T-cell (primary cell): ENCODE measurements at regions not wholly inside any gene's neighbourhood (a gene's known extent, or its start where the extent isn't known, plus 50 kb on each side); places are given as distances from the start of the nearest gene placed in this dataset.

Source experiments
- ATAC-seq, 4 experiments: fragments of 200-7000 bp in 3 of 4; fragments of 150-1000 bp in 1 of 4; cut with Tn5 transposase; replicated peaks in 1 of 4; 1 replicate in 3 of 4; 2 replicates in 1 of 4; pipeline ENCODE4 v1.10.0; 2021; ENCODE audit warnings: moderate library complexity in 3 of 4, mild to moderate bottlenecking in 2 of 4, moderate number of reproducible peaks in 1 of 4
- CTCF ChIA-PET, 2 donors: fragments of 300-600 bp; sonication (Branson Sonifier 250); formaldehyde crosslinking; loops; one replicate each; lab custom pipeline; 2022; ENCODE audit warnings: antibody characterized with exemption in 2 of 2; lab: Charles Lee
- POLR2A ChIA-PET, 2 donors: fragments of 300-600 bp; sonication (Branson Sonifier 250); formaldehyde crosslinking; loops; one replicate each; lab custom pipeline; 2022; ENCODE audit warnings: antibody characterized with exemption in 2 of 2; lab: Charles Lee
- DNase-seq, 35 experiments: peaks; one replicate each; pipeline versions ENCODE4 v3.0.0 to v3.0.0-alpha.2; 2013 to 2023
- H3K27ac ChIP-seq: one replicate; pipeline ENCODE4 v1.5.1; 2013; ENCODE audit warnings: low read length
- H3K27me3 ChIP-seq, 2 experiments: replicated peaks in 1 of 2; 1 replicate in 1 of 2; 2 replicates in 1 of 2; pipeline versions ENCODE4 v1.6.1 to v1.7.0; 2013; ENCODE audit warnings: low read length in 1 of 2, mixed read lengths in 1 of 2; ENCODE audit not compliant: control insufficient read depth in 2 of 2, insufficient read depth in 2 of 2; ENCODE audit errors: extremely low read depth in 1 of 2
- H3K36me3 ChIP-seq, 2 donors: 1 replicate in 1 of 2; 2 replicates in 1 of 2; pipeline versions ENCODE4 v1.6.1 to v1.7.0; 2013; ENCODE audit warnings: low read length in 1 of 2; ENCODE audit not compliant: control insufficient read depth in 2 of 2, insufficient read depth in 1 of 2; ENCODE audit errors: extremely low read depth in 1 of 2
- H3K4me1 ChIP-seq, 2 experiments: 1 replicate in 1 of 2; 2 replicates in 1 of 2; pipeline versions ENCODE4 v1.6.1 to v1.7.0; 2013; ENCODE audit warnings: low read length in 2 of 2, mixed read lengths in 1 of 2; ENCODE audit not compliant: insufficient read depth in 2 of 2, control insufficient read depth in 1 of 2; ENCODE audit errors: extremely low read depth in 1 of 2
- H3K4me3 ChIP-seq, 2 donors: 1 replicate in 1 of 2; 2 replicates in 1 of 2; pipeline versions ENCODE4 v1.5.1 to v1.7.0; 2013; ENCODE audit warnings: mild to moderate bottlenecking in 2 of 2, low read length in 1 of 2, moderate library complexity in 1 of 2; ENCODE audit not compliant: control insufficient read depth in 1 of 2; ENCODE audit errors: extremely low read depth in 1 of 2
- H3K9me3 ChIP-seq: 2 replicates; pipeline ENCODE4 v1.7.0; 2013
- H3K27ac Mint-ChIP-seq, 2 donors: one replicate each; pipeline ENCODE4 v1.8.0; 2020 to 2021; ENCODE audit warnings: mild to moderate bottlenecking in 2 of 2, mixed read lengths in 2 of 2
- H3K27me3 Mint-ChIP-seq, 2 donors: one replicate each; pipeline ENCODE4 v1.8.0; 2021 to 2022; ENCODE audit warnings: mixed read lengths in 2 of 2
- H3K36me3 Mint-ChIP-seq: one replicate; pipeline ENCODE4 v1.8.0; 2021; ENCODE audit warnings: mixed read lengths
- H3K4me1 Mint-ChIP-seq, 3 donors: one replicate each; pipeline ENCODE4 v1.8.0; 2020 to 2022; ENCODE audit warnings: mixed read lengths in 3 of 3, mild to moderate bottlenecking in 1 of 3
- H3K4me3 Mint-ChIP-seq, 3 donors: one replicate each; pipeline ENCODE4 v1.8.0; 2020 to 2022; ENCODE audit warnings: mild to moderate bottlenecking in 3 of 3, mixed read lengths in 3 of 3, moderate library complexity in 3 of 3
- H3K9me3 Mint-ChIP-seq, 3 donors: one replicate each; pipeline ENCODE4 v1.8.0; 2020 to 2022; ENCODE audit warnings: mixed read lengths in 3 of 3
- WGBS: methylation state at CpG from one replicate; pipeline ENCODE4 v1.1.5; 2013; ENCODE audit warnings: missing lambda C conversion rate; ENCODE audit not compliant: insufficient coverage; 5-methylcytosine and 5-hydroxymethylcytosine counted together

DNA sequence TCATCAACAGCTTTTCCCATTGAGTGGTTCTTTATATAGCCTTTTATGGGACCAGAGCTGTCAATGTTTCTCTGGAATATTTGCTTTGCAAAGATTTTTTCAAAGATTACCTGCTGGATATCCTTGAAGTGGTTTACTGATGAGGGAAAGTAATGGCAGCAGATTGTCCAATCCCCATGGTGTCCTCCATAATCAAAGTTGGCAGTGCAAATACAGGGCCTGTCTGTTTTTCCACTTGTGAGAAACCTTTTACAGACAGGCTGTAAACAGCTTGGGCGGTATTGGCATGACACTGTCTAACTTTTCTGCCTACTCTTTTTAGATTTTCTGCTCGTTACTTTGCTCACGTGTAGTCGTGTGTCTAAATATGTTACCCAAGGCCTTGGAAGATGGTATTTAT, 641.9 kb upstream of the NR3C2 start:
- ChIA-PET CTCF (no interaction called here), POLR2A (no interaction called here)
- 87% methylated on average over 4 of the region's 4 CpGs for WGBS
- Mint-ChIP-seq H3K9me3 (peaks cover 0 to 10% (median 3%) of the 10 kb centered on the region in 3 donors), H3K27me3 (no peaks in the 10 kb centered on the region), H3K27ac (no peak overlapping the region), H3K4me1 (no peaks in the 10 kb centered on the region), H3K4me3 (no peak overlapping the region), H3K36me3 (no peaks in the 10 kb centered on the region)
- H3K9me3 ChIP-seq, result no peaks in the 10 kb centered on the region
- no peak for ATAC-seq
- H3K4me3 ChIP-seq, result no peak overlapping the region
- no peaks in the 10 kb centered on the region for H3K4me1 ChIP-seq
- H3K36me3 ChIP-seq, result no peaks in the 10 kb centered on the region
- no peak for DNase-seq
- H3K27me3 ChIP-seq, result no peaks in the 10 kb centered on the region
- H3K27ac ChIP-seq, result no peak overlapping the region

DNA sequence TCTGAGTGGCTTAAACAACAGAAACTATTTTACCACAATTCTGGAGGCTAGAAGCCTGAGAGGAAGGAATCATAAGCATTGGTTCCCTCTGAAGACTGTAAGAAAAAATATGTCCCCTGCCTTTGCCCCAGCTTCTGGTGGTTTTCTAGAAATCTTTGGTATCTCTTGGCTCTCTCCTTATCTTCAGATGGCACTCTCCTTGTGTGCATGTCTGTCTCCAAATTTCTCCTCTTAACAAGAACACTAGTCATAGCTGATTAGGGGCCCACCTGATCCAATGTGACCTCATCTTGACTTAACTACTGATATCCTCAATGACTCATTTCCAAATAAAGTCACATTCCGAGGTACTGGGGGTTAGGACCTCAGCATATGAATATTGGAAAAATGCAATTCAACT, 635.0 kb upstream of the NR3C2 start:
- no peak overlapping the region for H3K27ac Mint-ChIP-seq
- ChIA-PET POLR2A (no interaction called here), CTCF (no interaction called here)
- no peak overlapping the region for H3K4me3 ChIP-seq
- no CpG with 5 or more reads among the region's 1 CpG for WGBS
- no peaks in the 10 kb centered on the region for H3K36me3 Mint-ChIP-seq
- no peak overlapping the region for H3K4me3 Mint-ChIP-seq
- H3K36me3 ChIP-seq, result no peaks in the 10 kb centered on the region
- ATAC-seq (no peak), DNase-seq (no peak)
- H3K27me3 ChIP-seq, result peaks cover 0 to 4% of the 10 kb centered on the region in 2 experiments
- no peaks in the 10 kb centered on the region for H3K9me3 ChIP-seq
- no peak overlapping the region for H3K27ac ChIP-seq
- H3K4me1 Mint-ChIP-seq, result no peaks in the 10 kb centered on the region
- peaks cover 0 to 12% (median 2%) of the 10 kb centered on the region in 3 donors for H3K9me3 Mint-ChIP-seq
- H3K27me3 Mint-ChIP-seq, result peaks cover 0 to 8% of the 10 kb centered on the region in 2 donors
- H3K4me1 ChIP-seq, result no peaks in the 10 kb centered on the region

DNA sequence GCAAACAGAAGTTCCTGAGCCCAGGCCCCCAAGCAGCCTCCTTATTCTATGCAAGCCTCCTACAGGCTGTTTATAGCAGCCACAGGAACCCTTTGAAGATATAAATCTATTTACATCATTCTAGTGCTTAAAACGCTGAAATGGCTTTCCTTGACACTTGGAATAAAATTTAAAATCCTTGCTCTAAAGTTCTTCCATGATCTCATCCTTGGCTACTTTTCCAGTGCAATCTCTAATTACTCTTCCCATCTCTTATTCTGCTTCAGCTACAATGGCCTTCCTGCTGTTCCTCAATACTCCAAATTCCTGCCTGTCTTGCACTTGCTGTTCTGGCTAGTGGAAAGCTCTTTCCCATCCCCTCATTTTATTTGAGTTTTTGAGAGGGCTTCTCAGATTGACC, 634.2 kb upstream of the NR3C2 start:
- no peak for DNase-seq
- Histone ChIP-seq H3K4me1 (no peaks in the 10 kb centered on the region), H3K36me3 (no peaks in the 10 kb centered on the region), H3K4me3 (no peak overlapping the region), H3K9me3 (no peaks in the 10 kb centered on the region), H3K27me3 (peaks cover 0 to 4% of the 10 kb centered on the region in 2 experiments), H3K27ac (no peak overlapping the region)
- Mint-ChIP-seq H3K4me1 (no peaks in the 10 kb centered on the region), H3K36me3 (no peaks in the 10 kb centered on the region), H3K9me3 (peaks cover 0 to 12% (median 2%) of the 10 kb centered on the region in 3 donors), H3K4me3 (no peak overlapping the region), H3K27me3 (peaks cover 0 to 8% of the 10 kb centered on the region in 2 donors), H3K27ac (no peak overlapping the region)
- POLR2A ChIA-PET, result interaction anchor here in 1 of 2 donors (0.7 kb wide), 1 partner anchor 137 kb away, joined by 4 read pairs; no protein-coding TSS in a partner anchor
- ATAC-seq, result no peak
- CTCF ChIA-PET, result no interaction called here
- 17% methylated on average over 1 of the region's 1 CpG for WGBS

DNA sequence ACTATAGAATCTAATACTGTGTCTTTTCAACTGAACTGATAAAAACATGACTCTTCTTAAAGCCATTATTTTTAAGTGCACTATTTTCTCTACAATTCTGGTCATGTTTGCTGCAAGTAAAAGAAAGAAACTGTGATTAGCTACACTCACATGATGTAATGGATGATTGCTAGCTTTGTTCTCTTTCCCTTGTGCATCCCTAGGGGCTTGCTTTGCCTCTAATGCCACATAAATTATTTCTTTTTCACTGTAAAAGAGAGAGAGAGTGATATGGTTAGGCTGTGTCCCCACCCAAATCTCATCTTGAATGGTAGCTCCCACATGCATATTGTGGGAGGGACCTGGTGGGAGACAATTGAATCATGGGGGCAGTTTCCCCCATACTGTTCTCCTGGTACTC, 630.2 kb upstream of the NR3C2 start:
- no peak for ATAC-seq
- H3K9me3 Mint-ChIP-seq, result peaks cover 3 to 11% (median 5%) of the 10 kb centered on the region in 3 donors
- no peak overlapping the region for H3K27ac Mint-ChIP-seq
- no peaks in the 10 kb centered on the region for H3K36me3 Mint-ChIP-seq
- H3K27ac ChIP-seq, result no peak overlapping the region
- H3K4me1 Mint-ChIP-seq, result no peaks in the 10 kb centered on the region
- no peak overlapping the region for H3K4me3 Mint-ChIP-seq
- ChIA-PET POLR2A (no interaction called here), CTCF (no interaction called here)
- peaks cover 0 to 4% of the 10 kb centered on the region in 2 experiments for H3K27me3 ChIP-seq
- no peaks in the 10 kb centered on the region for H3K36me3 ChIP-seq
- no peak overlapping the region for H3K4me3 ChIP-seq
- H3K4me1 ChIP-seq, result no peaks in the 10 kb centered on the region
- no peaks in the 10 kb centered on the region for H3K9me3 ChIP-seq
- no peak for DNase-seq
- peaks cover 0 to 12% of the 10 kb centered on the region in 2 donors for H3K27me3 Mint-ChIP-seq

DNA sequence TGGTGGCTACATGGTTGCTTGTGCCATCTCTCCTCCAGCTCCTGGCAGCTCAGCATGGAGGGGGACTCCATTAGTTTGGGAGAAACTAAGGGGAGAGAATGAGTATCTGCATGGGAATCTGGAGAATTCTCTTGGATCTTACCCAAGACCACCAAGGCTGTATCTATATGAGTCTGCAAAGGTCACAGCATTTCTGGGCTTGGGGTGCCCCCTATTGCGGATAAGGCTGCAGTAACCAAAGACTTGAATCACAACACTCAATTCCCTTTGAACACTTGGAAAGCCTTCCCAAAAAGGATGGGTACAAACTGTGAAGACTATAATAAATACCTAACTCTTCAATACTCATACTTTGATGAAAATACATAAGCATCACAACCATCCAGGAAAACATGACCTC, 623.5 kb upstream of the NR3C2 start:
- CTCF ChIA-PET, result no interaction called here
- no peak overlapping the region for H3K4me3 Mint-ChIP-seq
- H3K4me3 ChIP-seq, result no peak overlapping the region
- no peak for DNase-seq
- WGBS, result 83% methylated on average over 1 of the region's 1 CpG
- H3K9me3 Mint-ChIP-seq, result peaks cover 7 to 15% (median 10%) of the 10 kb centered on the region in 3 donors
- H3K36me3 Mint-ChIP-seq, result no peaks in the 10 kb centered on the region
- H3K4me1 Mint-ChIP-seq, result no peaks in the 10 kb centered on the region
- no peak overlapping the region for H3K27ac ChIP-seq
- ATAC-seq, result no peak
- no peaks in the 10 kb centered on the region for H3K36me3 ChIP-seq
- no peaks in the 10 kb centered on the region for H3K4me1 ChIP-seq
- no peak overlapping the region for H3K27ac Mint-ChIP-seq
- no peaks in the 10 kb centered on the region for H3K9me3 ChIP-seq
- H3K27me3 ChIP-seq, result peaks cover 0 to 6% of the 10 kb centered on the region in 2 experiments
- POLR2A ChIA-PET, result no interaction called here
- H3K27me3 Mint-ChIP-seq, result peaks cover 0 to 15% of the 10 kb centered on the region in 2 donors

DNA sequence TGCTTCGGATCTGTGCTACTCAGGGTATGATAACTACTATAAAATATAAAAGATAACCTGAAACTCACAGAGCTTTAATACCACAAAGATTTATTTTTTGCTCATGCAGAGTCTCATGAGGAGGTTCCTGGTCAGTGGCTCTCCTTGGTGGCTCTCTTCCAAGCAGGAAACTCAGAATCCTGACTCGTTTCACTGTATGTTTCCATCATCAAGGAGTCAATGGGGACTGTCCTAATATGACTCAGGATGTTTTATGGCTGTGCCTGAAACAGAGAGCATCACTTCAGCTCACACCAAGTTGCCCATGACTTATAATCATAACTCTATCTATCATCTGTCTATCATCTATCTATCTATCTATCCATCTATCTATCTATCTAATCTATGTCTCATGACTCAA, 620.8 kb upstream of the NR3C2 start:
- DNase-seq, result no peak

DNA sequence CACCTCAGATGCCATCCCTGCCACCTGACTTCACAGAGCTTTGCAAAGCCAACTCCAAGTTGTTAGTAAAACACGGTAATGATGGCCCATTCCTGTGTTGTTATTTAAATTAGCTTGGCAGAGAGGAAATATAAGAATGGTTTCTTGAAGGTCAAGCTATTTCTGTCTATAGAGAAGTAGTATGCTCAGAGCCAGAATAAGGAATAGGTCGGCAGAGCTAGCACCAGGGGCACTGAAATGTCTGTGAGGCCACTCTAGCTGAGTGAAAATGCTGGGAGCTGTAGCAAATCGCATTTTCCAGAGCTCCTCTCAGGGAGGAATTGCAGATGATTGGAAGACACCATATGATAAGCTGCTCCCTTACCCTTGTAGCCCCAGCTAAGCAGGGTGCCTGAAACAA, 615.4 kb upstream of the NR3C2 start:
- H3K4me1 Mint-ChIP-seq, result no peaks in the 10 kb centered on the region
- Histone ChIP-seq H3K4me1 (no peaks in the 10 kb centered on the region), H3K4me3 (no peak overlapping the region), H3K27ac (no peak overlapping the region), H3K27me3 (no peaks in the 10 kb centered on the region), H3K9me3 (no peaks in the 10 kb centered on the region), H3K36me3 (no peaks in the 10 kb centered on the region)
- ChIA-PET POLR2A (no interaction called here), CTCF (no interaction called here)
- WGBS, result 13% methylated on average over 2 of the region's 3 CpGs
- no peak for ATAC-seq
- H3K36me3 Mint-ChIP-seq, result no peaks in the 10 kb centered on the region
- H3K9me3 Mint-ChIP-seq, result no peaks in the 10 kb centered on the region
- no peaks in the 10 kb centered on the region for H3K27me3 Mint-ChIP-seq
- H3K27ac Mint-ChIP-seq, result no peak overlapping the region
- DNase-seq, result no peak
- no peak overlapping the region for H3K4me3 Mint-ChIP-seq

More for the DNA sequence above, 620.8 kb upstream of the NR3C2 start:
- Mint-ChIP-seq H3K9me3 (peaks cover 3 to 15% (median 7%) of the 10 kb centered on the region in 3 donors), H3K4me3 (no peak overlapping the region), H3K36me3 (no peaks in the 10 kb centered on the region), H3K4me1 (no peaks in the 10 kb centered on the region), H3K27ac (no peak overlapping the region), H3K27me3 (peaks cover 0 to 13% of the 10 kb centered on the region in 2 donors)
- peaks cover 0 to 6% of the 10 kb centered on the region in 2 experiments for H3K27me3 ChIP-seq
- H3K4me3 ChIP-seq, result no peak overlapping the region
- no peak overlapping the region for H3K27ac ChIP-seq
- no peaks in the 10 kb centered on the region for H3K4me1 ChIP-seq
- H3K36me3 ChIP-seq, result no peaks in the 10 kb centered on the region
- H3K9me3 ChIP-seq, result no peaks in the 10 kb centered on the region
- ChIA-PET CTCF (no interaction called here), POLR2A (no interaction called here)
- no peak for ATAC-seq
- WGBS, result 0% methylated on average over 1 of the region's 2 CpGs
